ENCODE measurements at regions not wholly inside any gene's neighbourhood (a gene's known extent, or its start where the extent isn't known, plus 50 kb on each side); places are given as distances from the start of the nearest gene placed in this dataset.

GRCh38 chr1:55529017-55529416 lies 313.9 kb upstream of the USP24 start:
- H3K4me1 ChIP-seq (ENCODE audit: insufficient read depth, low read length, poor library complexity, severe bottlenecking) = no peaks in the 10 kb centered on the region
- no peaks in the 10 kb centered on the region for H3K9me2 ChIP-seq (replicated peaks; ENCODE audit: low read depth, low read length)

DNA sequence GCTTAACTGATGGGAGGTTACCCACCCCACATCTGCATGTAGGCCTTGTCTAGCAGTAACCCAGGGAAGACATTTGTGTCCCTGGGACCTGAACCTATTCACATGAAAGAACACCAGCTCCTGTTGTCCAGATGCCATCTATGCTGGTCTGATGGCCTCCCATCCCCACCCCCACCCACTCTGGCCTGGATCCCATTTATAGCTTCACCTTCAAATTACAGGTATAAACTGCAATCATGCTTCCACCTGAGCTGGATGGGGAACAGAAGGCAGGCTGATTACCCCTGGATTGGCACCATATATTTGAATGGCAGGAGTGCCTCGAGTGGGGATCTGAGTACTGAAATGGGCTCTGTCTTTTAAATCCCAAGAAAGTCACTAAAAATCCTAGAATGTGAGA lies 312.7 kb upstream of the USP24 start:
- H3K9ac ChIP-seq (ENCODE audit: low read depth, low read length, poor library complexity, severe bottlenecking) = no peak overlapping the region
- no peaks in the 10 kb centered on the region for H3K4me1 ChIP-seq (ENCODE audit: insufficient read depth, low read length, poor library complexity, severe bottlenecking)
- H3K36me3 ChIP-seq (ENCODE audit: insufficient read depth, low read length) = no peaks in the 10 kb centered on the region
- no peaks in the 10 kb centered on the region for H4K20me1 ChIP-seq (ENCODE audit: insufficient read depth, low read length, poor library complexity, severe bottlenecking)
- no peak overlapping the region for H2AFZ ChIP-seq (ENCODE audit: low read length)
- H3K9me3 ChIP-seq (ENCODE audit: insufficient read depth, low read depth, low read length) = no peaks in the 10 kb centered on the region
- no peaks in the 10 kb centered on the region for H3K9me2 ChIP-seq (replicated peaks; ENCODE audit: low read depth, low read length)
- H3K27me3 ChIP-seq (ENCODE audit: insufficient read depth, low read length, poor library complexity, severe bottlenecking) = no peaks in the 10 kb centered on the region
- no peaks in the 10 kb centered on the region for H3K79me2 ChIP-seq (ENCODE audit: insufficient read depth, low read length)
- no peak overlapping the region for H3K4me2 ChIP-seq (ENCODE audit: low read depth, low read length, poor library complexity, severe bottlenecking)
- no peaks in the 10 kb centered on the region for H3F3A ChIP-seq (ENCODE audit: low read depth)
- H3K4me3 ChIP-seq (ENCODE audit: low read length, poor library complexity, severe bottlenecking) = no peak overlapping the region
- no peak for TF ChIP-seq CTCF (conservative IDR thresholded peaks at IDR 0.05; ENCODE audit: low read length)
- no peak for TF ChIP-seq EZH2phosphoT487 (IDR thresholded peaks at IDR 0.05; ENCODE audit: borderline replicate concordance)

More at GRCh38 chr1:55529017-55529416, 313.9 kb upstream of the USP24 start:
- TF ChIP-seq CTCF (conservative IDR thresholded peaks at IDR 0.05; ENCODE audit: low read length) (no peak), EZH2phosphoT487 (IDR thresholded peaks at IDR 0.05; ENCODE audit: borderline replicate concordance) (no peak)
- H3F3A ChIP-seq (ENCODE audit: low read depth) = no peaks in the 10 kb centered on the region
- no peaks in the 10 kb centered on the region for H3K9me3 ChIP-seq (ENCODE audit: insufficient read depth, low read depth, low read length)
- H3K79me2 ChIP-seq (ENCODE audit: insufficient read depth, low read length) = no peaks in the 10 kb centered on the region
- no peak overlapping the region for H3K4me3 ChIP-seq (ENCODE audit: low read length, poor library complexity, severe bottlenecking)
- no peaks in the 10 kb centered on the region for H3K27me3 ChIP-seq (ENCODE audit: insufficient read depth, low read length, poor library complexity, severe bottlenecking)
- no peaks in the 10 kb centered on the region for H4K20me1 ChIP-seq (ENCODE audit: insufficient read depth, low read length, poor library complexity, severe bottlenecking)
- no peak overlapping the region for H3K9ac ChIP-seq (ENCODE audit: low read depth, low read length, poor library complexity, severe bottlenecking)
- H3K36me3 ChIP-seq (ENCODE audit: insufficient read depth, low read length) = no peaks in the 10 kb centered on the region
- H2AFZ ChIP-seq (ENCODE audit: low read length) = no peak overlapping the region
- H3K4me2 ChIP-seq (ENCODE audit: low read depth, low read length, poor library complexity, severe bottlenecking) = no peak overlapping the region

GRCh38 chr1:55526716-55527115 lies 311.6 kb upstream of the USP24 start:
- Histone ChIP-seq H3K36me3 (ENCODE audit: insufficient read depth, low read length) (no peaks in the 10 kb centered on the region), H2AFZ (ENCODE audit: low read length) (no peak overlapping the region), H3K9me3 (ENCODE audit: insufficient read depth, low read depth, low read length) (no peaks in the 10 kb centered on the region), H3K4me2 (ENCODE audit: low read depth, low read length, poor library complexity, severe bottlenecking) (no peak overlapping the region), H3K4me1 (ENCODE audit: insufficient read depth, low read length, poor library complexity, severe bottlenecking) (no peaks in the 10 kb centered on the region), H4K20me1 (ENCODE audit: insufficient read depth, low read length, poor library complexity, severe bottlenecking) (no peaks in the 10 kb centered on the region), H3F3A (ENCODE audit: low read depth) (no peaks in the 10 kb centered on the region), H3K9me2 (replicated peaks; ENCODE audit: low read depth, low read length) (no peaks in the 10 kb centered on the region), H3K4me3 (ENCODE audit: low read length, poor library complexity, severe bottlenecking) (no peak overlapping the region), H3K9ac (ENCODE audit: low read depth, low read length, poor library complexity, severe bottlenecking) (no peak overlapping the region), H3K79me2 (ENCODE audit: insufficient read depth, low read length) (no peaks in the 10 kb centered on the region), H3K27me3 (ENCODE audit: insufficient read depth, low read length, poor library complexity, severe bottlenecking) (no peaks in the 10 kb centered on the region)
- TF ChIP-seq CTCF (conservative IDR thresholded peaks at IDR 0.05; ENCODE audit: low read length) = no peak
- no peak for TF ChIP-seq EZH2phosphoT487 (IDR thresholded peaks at IDR 0.05; ENCODE audit: borderline replicate concordance)

Data from Loucy (cell line).